SH-SY5Y (cell line): ENCODE measurements at regions not wholly inside any gene's neighbourhood (a gene's known extent, or its start where the extent isn't known, plus 50 kb on each side); places are given as distances from the start of the nearest gene placed in this dataset.

ENCODE experiments used
- GATA2 ChIP-seq: IDR thresholded peaks from 2 replicates; pipeline ENCODE4 v1.6.1; 2011; ENCODE audit warnings: mild to moderate bottlenecking, low read depth, low read length
- GATA3 ChIP-seq: IDR thresholded peaks from 2 replicates; pipeline ENCODE4 v1.6.1; 2011; ENCODE audit warnings: low read depth, mild to moderate bottlenecking, low read length, moderate library complexity

DNA sequence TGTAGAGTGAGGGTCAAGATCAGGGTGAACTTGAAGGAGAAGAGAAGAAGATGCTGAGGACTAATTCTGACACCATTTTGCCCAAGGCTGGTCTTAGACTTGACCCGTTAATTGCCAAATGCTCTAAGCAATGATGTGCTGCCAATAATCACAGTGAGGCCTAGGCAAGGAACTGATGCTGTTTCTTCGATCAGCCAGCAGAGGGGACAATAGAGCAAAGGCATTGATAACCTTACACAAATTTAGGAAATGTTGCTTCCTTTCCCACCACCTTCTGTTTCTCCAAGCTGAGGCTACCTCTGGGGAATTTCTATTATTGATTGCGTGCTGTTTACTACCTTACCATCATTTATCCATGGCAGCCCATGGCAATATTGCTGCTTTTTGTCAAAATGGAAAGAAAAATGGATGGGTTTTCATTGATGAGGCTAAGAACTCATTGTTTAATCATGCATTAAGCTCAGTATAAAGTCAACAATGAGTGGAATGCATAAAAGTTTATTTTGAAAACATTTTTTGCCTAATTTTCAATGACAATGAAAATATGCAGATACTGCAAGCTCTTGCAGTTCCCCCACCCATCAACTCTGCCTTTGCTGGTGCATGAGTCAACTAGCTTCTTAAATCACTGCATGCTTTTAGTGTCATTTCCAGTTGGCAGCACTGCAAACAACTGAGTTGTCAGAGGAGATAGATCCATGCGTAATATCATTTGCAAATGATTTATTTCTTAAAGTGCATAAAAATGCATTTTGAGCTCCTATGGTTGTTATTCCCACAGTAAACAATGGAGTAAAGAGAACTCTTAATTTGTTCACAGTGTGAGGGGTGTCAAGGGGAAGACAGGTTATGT lies 116.4 kb upstream of the NYAP2 start:
- no peak for TF ChIP-seq GATA2
- no peak for TF ChIP-seq GATA3

DNA sequence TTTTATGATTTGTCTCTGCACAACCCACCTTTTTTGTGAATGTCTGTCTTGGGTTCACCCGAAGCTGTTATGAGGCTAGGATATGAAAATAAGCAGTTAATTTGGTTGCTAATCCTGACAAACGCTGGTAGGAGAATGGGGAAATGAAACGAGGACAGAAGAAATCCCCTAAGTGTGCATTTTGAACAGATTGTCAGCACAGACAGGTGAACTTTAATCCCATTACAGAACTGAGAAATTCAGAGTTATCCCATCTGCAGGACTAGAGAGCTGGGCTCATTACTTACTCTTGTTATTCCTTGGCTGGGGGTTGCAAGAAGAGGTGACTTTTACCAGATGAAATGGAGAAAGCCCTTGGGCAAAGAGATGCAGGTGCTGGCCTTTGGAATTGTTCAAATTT lies 123.3 kb upstream of the NYAP2 start:
- TF ChIP-seq GATA2 (no peak), GATA3 (no peak)

DNA sequence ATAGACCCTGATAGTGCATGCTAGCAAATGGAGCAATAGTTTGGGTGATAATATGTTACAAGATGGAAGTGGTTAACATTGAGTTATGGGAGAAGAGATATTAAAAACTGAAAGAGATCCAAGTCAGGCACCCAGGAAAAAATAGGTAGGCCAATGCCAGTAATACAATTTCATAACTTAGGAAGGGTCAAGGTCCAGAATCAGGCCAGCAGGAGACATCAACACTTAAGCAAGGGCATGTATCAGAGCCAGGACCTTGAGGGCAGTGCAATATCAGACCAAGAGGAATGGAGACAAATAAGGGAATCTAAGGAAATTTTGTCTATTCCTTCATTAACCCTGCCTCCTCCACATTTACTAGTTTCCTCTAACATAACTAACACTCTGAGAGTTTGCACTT lies 124.1 kb upstream of the NYAP2 start:
- TF ChIP-seq GATA3 (no peak), GATA2 (no peak)

DNA sequence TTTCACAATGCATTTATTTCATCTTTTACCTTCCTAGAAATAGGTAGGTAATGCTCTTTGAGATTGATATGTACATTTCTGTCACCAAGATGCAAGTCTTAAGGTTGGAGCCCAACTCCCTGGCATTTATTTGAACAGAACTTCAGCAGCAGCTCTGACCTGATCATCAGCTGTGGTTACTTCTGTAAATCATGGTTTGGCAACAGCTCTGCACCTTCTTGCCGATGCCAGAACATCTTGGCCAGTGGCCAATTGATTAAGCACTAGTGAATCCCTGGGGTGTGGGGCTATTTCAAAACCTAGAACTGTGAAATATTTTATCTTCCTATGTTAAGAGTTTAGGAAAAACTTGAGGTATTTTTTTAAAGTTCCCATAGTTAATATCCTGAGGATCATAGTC lies 124.8 kb upstream of the NYAP2 start:
- TF ChIP-seq GATA2 (no peak), GATA3 (no peak)

DNA sequence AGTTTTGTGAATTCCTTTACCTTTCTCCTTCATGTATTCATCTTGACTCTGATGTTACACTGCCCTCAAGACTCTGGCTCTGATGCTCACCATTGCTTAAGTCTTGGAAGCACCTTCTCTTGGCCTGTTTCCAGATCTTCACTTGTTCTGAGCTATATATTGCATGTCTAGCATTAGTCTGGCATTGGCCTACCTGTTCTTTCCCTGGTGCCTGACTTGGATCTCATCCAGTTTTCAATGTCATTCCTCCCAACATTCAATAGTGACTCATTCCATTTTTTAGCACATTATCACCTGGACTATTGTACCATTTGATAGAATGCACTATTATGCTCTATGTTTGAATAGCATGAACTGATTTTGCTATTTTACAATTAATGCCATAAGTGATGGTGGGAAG lies 127.3 kb upstream of the NYAP2 start:
- TF ChIP-seq GATA3 (no peak), GATA2 (no peak)

DNA sequence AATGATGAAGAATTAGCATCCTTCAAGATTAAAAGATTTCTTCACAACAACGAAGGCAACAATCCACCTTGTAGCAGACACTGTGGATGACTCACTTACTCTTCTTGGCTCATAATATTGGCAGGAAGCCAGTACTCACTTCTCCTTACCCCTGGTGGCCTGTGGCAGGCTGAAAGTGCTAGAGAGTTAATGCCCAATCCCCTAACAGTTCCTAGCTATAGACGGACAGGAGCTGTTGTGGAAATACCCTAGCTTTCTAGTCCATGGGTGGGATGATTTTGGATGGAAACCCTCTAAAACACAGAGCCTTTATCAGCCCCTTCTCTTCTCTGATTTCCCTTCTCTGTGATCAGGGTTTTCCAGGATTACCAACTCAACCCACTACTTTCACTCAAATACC lies 128.6 kb upstream of the NYAP2 start:
- no peak for TF ChIP-seq GATA3
- TF ChIP-seq GATA2: no peak

DNA sequence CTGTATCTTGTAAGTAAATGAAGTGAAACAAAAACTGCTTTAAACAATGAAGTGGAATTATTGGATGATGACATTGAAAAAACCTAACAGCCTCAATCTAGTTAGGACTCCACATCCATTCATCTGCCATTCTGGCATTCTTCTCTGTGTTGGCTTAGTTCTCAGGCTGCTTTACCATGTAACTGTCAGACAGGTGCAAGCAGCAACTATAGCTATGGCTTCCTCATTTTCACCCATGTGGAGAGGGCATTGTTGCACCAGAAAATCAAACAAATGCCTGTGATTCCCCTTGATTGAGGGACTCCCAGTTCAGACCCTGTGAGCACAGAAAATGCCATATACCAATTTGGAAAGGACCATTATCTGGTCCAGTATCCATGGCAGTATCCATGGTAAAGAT lies 129.5 kb upstream of the NYAP2 start:
- no peak for TF ChIP-seq GATA3
- no peak for TF ChIP-seq GATA2

DNA sequence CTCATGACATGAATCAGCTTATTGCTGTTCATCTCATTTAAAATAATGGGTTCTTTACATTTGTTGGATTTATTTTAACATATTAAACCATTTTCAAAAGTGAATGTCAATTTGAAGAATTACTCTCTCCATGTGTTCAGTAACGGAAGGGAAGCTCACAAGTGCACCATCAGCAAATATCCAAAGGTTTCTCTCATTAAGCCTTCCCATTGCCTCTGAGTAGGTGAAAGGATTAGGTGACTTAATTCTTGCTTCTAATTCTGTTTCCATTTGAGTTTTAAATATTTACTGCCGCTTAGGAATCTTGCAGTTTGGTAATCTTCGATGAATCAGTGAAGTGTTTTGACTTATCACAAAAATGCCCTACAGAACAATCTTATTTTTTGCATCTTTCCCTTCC lies 145.1 kb upstream of the NYAP2 start:
- no peak for TF ChIP-seq GATA2
- TF ChIP-seq GATA3: no peak

DNA sequence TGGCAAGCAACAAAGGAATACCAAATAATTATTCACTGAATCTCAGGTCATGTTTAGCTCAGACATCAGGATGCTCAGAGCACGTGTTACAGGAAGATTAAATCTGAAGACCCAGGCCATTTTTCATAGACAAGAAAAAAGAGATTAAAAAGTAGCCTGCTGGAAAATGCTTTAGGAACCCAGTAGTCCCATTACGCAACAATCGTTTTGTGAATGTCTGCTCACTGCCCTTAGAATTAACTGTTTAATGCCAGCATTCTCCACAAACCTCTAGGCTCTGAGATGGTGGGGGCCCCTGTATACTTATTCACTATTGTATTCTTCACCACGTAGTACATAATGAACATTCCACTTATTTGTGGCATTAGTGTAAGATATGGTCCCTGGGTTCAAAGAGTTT lies 154.6 kb upstream of the NYAP2 start:
- TF ChIP-seq GATA2 (no peak), GATA3 (no peak)

DNA sequence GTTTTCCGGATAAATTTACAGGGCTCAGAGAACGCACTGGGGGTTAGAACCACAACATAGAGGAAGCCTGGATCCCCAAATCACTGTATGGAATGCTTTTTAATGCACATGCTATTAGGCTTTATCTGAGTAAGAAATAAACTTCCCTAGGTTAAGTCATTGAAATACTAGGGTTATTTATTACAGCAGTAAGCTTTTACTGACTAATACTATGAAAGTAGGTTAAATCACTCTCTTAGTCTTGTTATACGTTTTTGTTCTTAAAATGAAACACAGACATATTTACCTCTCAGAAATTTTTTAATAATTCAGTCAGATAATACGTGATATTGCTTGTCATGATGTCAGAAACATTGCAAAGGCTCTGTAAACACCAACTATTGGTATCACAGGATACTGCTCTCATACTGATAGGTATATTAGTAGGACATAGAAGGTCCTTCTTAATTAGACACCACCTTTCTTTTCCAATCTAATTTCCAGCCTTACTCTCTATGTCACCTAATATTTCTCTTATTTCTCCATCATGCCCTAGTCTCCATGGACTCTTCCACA lies 162.7 kb upstream of the NYAP2 start:
- TF ChIP-seq GATA2: no peak
- TF ChIP-seq GATA3: no peak

DNA sequence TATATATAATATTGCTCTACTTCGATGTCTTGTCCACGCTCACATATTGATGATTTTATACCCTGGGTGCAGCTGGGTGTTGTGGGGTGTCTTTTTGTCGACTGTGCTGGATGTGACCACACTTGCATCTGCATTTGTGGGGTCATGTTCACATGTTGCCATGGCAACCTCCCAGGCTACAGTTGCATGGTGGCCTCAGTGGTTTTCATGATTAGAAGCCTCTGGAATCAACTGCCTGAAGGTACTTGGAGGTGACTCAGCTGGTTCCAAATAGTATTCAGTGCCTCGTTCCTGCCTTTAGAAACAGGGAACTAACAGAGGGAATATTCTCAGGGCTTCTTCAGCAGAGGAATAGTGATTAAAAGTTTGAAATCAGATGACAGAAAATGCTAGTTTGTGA lies 166.3 kb upstream of the NYAP2 start:
- TF ChIP-seq GATA2 (no peak), GATA3 (no peak)

DNA sequence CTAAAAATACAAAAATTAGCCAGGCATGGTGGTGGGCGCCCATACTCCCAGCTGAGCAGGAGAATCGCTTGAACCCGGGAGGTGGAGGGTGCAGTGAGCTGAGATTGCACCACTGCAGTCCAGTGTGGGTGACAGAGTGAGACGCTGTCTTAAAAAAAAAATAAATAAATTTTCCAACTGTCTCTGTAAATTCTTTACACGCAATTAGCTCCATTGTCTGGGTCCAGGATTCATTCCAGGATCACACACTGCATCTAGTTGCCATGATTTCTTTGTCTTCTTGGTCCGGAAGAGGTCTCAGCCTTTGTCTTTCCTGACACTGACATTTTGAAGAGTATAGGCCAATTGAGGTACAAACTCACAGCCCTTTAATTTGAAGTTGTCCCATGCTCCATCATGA lies 167.6 kb upstream of the NYAP2 start:
- TF ChIP-seq GATA2 (no peak), GATA3 (no peak)

DNA sequence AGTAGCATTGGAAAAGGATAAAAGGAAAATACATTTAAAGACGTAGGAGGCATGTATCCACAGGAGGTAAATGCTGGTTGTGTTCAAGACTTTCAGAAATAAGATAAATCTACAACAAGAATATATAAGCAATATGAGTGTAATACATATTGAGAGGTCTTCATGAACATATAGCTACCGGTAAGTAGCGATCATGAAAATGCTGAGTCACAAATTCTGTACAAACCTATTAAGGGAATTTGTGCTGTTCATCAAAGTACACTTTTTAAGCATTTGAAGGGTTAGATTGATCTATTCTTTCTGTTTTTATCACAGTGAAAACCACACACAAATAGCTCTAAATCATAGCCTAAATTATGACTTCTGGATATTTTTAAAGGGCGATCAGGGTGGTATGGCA lies 173.1 kb upstream of the NYAP2 start:
- TF ChIP-seq GATA2 (no peak), GATA3 (no peak)

DNA sequence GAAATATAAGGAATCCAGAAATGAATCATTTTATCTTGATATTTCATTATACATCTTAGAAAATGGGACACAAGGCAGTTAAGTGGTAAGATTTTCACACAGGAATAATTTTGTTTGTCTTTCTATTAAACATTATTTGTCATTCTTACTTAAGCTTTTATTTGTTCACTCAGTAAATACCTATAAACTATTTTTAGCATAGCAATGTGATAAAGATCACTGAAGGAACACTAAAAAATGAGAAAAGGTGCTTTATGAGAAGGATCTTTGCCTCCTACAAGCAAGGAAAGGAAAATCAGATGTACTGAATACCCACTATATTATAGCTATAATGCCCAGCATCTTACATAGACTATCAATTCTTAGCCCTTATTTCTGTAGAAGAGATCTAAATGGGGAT lies 176.2 kb upstream of the NYAP2 start:
- TF ChIP-seq GATA3 (no peak), GATA2 (no peak)

DNA sequence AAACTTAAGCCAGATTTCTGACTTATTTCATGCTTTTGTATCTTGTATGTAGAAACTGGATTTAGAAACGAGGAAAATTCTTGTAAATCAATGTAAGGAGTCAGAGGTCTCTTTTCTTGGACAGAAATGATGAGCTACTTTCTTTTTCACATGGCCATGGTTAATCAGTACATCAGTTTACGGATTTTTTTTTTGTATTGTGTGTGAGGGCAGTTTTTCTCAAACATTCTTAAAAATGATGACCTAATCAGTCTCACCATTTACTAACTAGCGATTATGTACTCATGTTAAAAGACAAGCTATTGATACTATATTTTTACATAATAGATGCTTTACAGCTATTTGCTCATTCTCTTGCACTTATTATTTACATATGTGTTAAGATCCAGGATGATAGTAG lies 165.2 kb upstream of the DOCK10 start:
- TF ChIP-seq GATA2: no peak
- no peak for TF ChIP-seq GATA3
